GM21737 (cell line): ENCODE measurements at regions not wholly inside any gene's neighbourhood (a gene's known extent, or its start where the extent isn't known, plus 50 kb on each side); places are given as distances from the start of the nearest gene placed in this dataset.
"Not testable (repeated sequence)": the region's sequence is repeated elsewhere in the genome, so short reads cannot be mapped to it uniquely, and the experiment has no call there.

Experiments
- ATAC-seq: cut with Tn5 transposase; IDR thresholded peaks from one replicate; pipeline ENCODE4 v1.9.1; 2021; ENCODE audit warnings: mild to moderate bottlenecking, moderate library complexity; ENCODE audit not compliant: unreplicated experiment

- ATAC-seq = no peak
These were observed 716.4 kb upstream of the ZNF804A start for GRCh38 chr2:183881978-183882377.

- ATAC-seq = no peak
These were observed 705.9 kb upstream of the ZNF804A start for GRCh38 chr2:183892315-183892941.

- ATAC-seq = no peak
These were observed 699.7 kb upstream of the ZNF804A start for GRCh38 chr2:183898641-183899040.

GRCh38 chr2:183901931-183902330, 696.4 kb upstream of the ZNF804A start:
- ATAC-seq = no peak

GRCh38 chr2:183903026-183903425, 695.3 kb upstream of the ZNF804A start:
- ATAC-seq = no peak

- not testable (repeated sequence) for ATAC-seq
These were observed 682.3 kb upstream of the ZNF804A start for GRCh38 chr2:183916041-183916440.

GRCh38 chr2:183919167-183919566, 679.2 kb upstream of the ZNF804A start:
- ATAC-seq = no peak

- ATAC-seq = no peak
These were observed 678.4 kb upstream of the ZNF804A start for GRCh38 chr2:183919926-183920325.

GRCh38 chr2:183925281-183925680, 673.0 kb upstream of the ZNF804A start:
- ATAC-seq = no peak

GRCh38 chr2:183926433-183926832, 671.9 kb upstream of the ZNF804A start:
- ATAC-seq = no peak

GRCh38 chr2:183927406-183928325, 670.7 kb upstream of the ZNF804A start:
- no peak for ATAC-seq

- no peak for ATAC-seq
These were observed 663.3 kb upstream of the ZNF804A start for GRCh38 chr2:183935005-183935404.

- no peak for ATAC-seq
These were observed 661.1 kb upstream of the ZNF804A start for GRCh38 chr2:183937220-183937619.

- ATAC-seq = no peak
These were observed 652.1 kb upstream of the ZNF804A start for GRCh38 chr2:183946193-183946592.

- no peak for ATAC-seq
These were observed 649.5 kb upstream of the ZNF804A start for GRCh38 chr2:183948861-183949260.

- no peak for ATAC-seq
These were observed 647.7 kb upstream of the ZNF804A start for GRCh38 chr2:183950673-183951072.

GRCh38 chr2:183951630-183952029, 646.7 kb upstream of the ZNF804A start:
- ATAC-seq = no peak

- ATAC-seq = no peak
These were observed 645.6 kb upstream of the ZNF804A start for GRCh38 chr2:183952741-183953140.

GRCh38 chr2:183963609-183964008, 634.7 kb upstream of the ZNF804A start:
- ATAC-seq = no peak

- no peak for ATAC-seq
These were observed 633.8 kb upstream of the ZNF804A start for GRCh38 chr2:183964565-183964964.

GRCh38 chr2:183967756-183968155, 630.6 kb upstream of the ZNF804A start:
- no peak for ATAC-seq

- not testable (repeated sequence) for ATAC-seq
These were observed 622.7 kb upstream of the ZNF804A start for GRCh38 chr2:183975676-183976075.
